ENCODE measurements at regions not wholly inside any gene's neighbourhood (a gene's known extent, or its start where the extent isn't known, plus 50 kb on each side); places are given as distances from the start of the nearest gene placed in this dataset.

DNA sequence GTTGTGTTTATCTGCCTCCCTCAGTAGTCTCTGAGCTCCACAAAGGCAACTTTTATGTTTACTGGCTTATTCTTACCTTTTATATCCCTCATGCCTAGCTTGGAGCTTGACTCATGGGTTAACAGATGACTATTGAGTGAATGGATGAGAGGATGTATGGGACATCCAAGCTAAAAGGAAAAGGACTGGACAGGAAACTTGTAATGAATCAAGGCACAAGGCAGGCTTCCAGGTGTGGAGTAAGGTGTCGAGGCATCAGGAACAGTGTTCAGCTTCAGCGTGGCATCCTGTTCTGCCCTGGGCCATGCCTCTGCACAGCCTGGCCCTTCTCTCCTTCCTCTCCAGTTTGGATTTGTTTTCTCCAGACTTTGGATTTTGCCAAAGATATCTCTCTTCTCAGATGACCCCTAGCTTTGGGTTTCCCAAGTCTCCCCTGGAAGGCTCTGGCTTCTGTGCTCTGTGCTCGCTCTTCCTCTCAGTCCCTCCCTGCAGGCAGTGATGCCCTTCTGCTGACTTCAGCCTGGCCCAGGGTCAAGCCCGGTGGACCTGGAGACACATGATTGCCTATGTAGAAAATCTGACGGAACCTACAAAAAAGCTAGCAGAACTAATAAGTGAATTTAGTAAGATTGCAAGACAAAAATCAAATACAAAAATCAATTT is 367.3 kb downstream of the CXCL12 start:
- H3K4me3 ChIP-seq (ENCODE audit: low read length): no peak overlapping the region
- TF ChIP-seq, protein P1, sequence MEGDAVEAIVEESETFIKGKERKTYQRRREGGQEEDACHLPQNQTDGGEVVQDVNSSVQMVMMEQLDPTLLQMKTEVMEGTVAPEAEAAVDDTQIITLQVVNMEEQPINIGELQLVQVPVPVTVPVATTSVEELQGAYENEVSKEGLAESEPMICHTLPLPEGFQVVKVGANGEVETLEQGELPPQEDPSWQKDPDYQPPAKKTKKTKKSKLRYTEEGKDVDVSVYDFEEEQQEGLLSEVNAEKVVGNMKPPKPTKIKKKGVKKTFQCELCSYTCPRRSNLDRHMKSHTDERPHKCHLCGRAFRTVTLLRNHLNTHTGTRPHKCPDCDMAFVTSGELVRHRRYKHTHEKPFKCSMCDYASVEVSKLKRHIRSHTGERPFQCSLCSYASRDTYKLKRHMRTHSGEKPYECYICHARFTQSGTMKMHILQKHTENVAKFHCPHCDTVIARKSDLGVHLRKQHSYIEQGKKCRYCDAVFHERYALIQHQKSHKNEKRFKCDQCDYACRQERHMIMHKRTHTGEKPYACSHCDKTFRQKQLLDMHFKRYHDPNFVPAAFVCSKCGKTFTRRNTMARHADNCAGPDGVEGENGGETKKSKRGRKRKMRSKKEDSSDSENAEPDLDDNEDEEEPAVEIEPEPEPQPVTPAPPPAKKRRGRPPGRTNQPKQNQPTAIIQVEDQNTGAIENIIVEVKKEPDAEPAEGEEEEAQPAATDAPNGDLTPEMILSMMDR (IDR thresholded peaks at IDR 0.05; ENCODE audit: insufficient read depth, low read depth, low read length, missing control alignments): no peak
- DNase-seq (ENCODE audit: low read depth): no peak

DNA sequence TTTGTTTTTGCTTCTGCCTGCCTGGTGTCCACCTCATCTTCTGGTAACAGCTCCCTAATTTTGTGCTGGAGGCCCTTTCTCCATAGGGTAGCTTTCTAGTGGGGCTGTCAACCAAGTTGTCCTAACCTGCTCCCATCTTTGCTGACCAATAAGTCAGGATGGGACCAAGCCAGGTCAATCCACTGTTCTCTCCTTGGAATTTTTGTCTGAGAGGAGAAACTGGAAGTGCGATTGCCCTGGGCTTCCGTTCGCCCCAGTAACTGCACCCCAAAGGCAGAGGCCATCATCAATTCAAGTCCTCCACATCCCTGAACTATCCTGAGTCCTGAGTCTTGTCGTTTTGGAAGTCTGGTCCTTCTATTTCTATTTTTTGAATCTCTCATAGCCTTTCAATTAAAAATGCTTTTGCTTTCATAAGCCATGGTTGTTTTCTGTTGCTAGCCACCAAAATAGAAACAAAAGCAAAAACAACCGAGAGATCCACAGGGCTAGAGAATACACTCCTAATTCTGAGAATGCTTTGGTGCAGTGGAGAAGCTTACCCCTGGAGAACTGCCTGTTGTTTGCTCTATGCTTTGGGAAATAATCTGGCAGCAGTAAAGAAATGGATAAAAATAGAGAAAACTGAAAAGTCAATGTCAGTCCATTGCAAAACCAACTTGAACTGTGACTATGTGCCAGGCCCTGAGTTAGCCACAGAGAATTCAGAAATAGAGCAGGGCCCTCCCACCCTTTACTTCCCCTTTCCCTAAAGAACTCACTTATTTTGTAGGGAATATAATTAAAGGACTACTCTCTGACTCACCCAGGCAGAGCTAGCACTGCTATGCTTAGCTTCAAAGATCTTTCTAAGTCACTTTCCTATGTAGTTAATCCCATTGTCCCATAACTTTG is 368.1 kb downstream of the CXCL12 start:
- no peak overlapping the region for H3K4me3 ChIP-seq (ENCODE audit: low read length)
- DNase-seq (ENCODE audit: low read depth): no peak
- TF ChIP-seq, protein P1 (IDR thresholded peaks at IDR 0.05; ENCODE audit: insufficient read depth, low read depth, low read length, missing control alignments): no peak

DNA sequence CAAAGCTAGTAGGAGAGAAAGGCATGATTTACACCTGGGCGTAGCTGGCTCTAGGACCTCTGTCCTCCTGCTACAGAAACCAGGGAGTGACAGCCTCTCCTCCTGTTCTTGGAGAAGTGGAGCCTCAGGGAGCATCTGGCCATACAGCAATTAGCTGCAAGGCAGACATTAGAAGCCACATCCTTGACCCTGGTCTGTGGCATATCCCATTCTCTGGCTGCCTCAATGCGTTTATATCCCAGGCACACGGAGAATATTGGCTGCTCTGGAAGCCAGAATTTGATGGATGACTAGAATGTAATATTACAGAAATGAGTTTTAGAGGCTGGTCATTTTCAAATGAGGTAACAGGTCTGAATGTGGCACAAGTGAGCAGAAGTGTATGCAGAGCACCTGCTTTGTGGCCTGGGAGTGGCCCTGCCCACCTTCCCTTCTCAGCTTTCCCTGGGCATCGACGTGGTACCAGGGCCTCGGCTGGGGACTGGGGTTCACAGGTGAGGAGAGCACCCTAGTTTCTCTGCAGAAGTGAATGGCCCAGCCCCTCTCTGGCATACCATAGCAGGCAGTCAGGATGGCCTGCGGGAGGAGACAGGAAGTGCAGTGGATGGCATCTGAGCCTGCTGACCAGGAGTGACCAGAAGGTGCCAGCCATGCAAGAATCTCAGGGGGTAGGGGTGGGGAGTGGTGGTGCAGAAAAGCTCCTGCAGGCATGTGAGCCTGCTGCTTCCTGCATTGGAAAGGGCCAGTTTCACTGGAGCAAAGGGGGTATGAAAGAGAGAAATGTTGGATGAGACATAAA is 367.2 kb upstream of the ZNF32 start:
- H3K4me3 ChIP-seq (ENCODE audit: low read length): no peak overlapping the region
- TF ChIP-seq, protein P1 (IDR thresholded peaks at IDR 0.05; ENCODE audit: insufficient read depth, low read depth, low read length, missing control alignments): no peak
- DNase-seq (ENCODE audit: low read depth): no peak

DNA sequence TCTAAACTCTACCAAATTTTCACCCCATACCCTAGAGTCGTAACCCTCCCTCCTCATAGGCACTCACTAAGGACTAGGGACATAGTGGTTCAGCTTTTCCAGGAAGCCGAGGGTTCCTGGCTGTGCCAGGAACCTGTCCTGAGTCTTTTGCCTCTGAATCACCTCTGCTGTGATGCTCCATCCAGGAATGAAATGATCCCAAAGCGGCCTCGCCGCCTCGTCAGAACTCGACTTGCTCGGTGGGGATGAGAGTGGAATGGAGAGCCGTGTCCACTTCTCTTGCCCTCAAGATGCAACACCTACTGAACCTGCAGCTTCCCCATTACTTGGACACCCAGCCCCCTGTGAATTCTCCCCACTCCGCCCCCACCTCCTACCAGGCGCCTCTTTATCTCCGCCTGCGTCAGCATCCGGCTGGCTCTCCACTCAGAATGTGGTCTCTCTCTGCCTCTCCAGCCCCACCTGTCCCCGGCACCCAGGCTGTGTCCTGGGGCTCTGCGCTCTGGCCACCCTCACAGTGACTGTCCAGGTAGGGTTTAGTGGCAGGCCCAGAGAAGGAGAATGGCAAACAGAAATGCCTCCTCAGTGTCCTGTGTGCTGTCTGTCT is 366.1 kb upstream of the ZNF32 start:
- TF ChIP-seq, protein P1 (IDR thresholded peaks at IDR 0.05; ENCODE audit: insufficient read depth, low read depth, low read length, missing control alignments): no peak
- H3K4me3 ChIP-seq (ENCODE audit: low read length): no peak overlapping the region
- no peak for DNase-seq (ENCODE audit: low read depth)

GRCh38 chr10:44013981-44014380 is 365.3 kb upstream of the ZNF32 start:
- TF ChIP-seq, protein P1 (IDR thresholded peaks at IDR 0.05; ENCODE audit: insufficient read depth, low read depth, low read length, missing control alignments): no peak
- H3K4me3 ChIP-seq (ENCODE audit: low read length): no peak overlapping the region

DNA sequence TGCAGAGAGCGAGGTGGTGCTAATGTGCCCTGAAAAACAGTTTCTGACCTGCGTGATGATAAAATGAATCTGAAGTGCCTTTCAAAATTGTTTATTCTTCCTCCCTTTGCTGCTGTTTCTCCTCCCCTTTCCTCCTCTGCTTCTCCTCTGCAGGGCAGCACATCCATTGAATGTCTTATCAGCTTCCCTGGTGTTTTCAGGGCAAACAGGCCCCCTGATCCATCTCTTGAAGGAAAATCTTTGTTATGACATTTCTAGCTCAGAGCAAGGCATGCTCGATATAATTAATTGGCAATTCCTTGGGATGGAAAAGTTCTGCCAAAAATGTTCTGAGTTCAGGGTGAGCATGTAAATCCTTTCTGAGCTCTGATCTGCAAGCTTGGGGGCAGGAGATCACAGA is 364.2 kb upstream of the ZNF32 start:
- TF ChIP-seq, protein P1 (IDR thresholded peaks at IDR 0.05; ENCODE audit: insufficient read depth, low read depth, low read length, missing control alignments): no peak
- H3K4me3 ChIP-seq (ENCODE audit: low read length): no peak overlapping the region
- no peak for DNase-seq (ENCODE audit: low read depth)

More at GRCh38 chr10:44013981-44014380, 365.3 kb upstream of the ZNF32 start:
- DNase-seq (ENCODE audit: low read depth): no peak

Data from epithelial cell of esophagus (primary cell).